Skeletal muscle cell (primary cell): ENCODE measurements at regions not wholly inside any gene's neighbourhood (a gene's known extent, or its start where the extent isn't known, plus 50 kb on each side); places are given as distances from the start of the nearest gene placed in this dataset.

ENCODE experiments used
- DNase-seq: peaks from one replicate; pipeline ENCODE4 v3.0.0-alpha.2; 2010; ENCODE audit warnings: low read depth
- H3K4me3 ChIP-seq: 2 replicates; pipeline ENCODE4 v1.5.1; 2011; ENCODE audit warnings: low read depth, mild to moderate bottlenecking, control low read depth, low read length, moderate library complexity

DNA sequence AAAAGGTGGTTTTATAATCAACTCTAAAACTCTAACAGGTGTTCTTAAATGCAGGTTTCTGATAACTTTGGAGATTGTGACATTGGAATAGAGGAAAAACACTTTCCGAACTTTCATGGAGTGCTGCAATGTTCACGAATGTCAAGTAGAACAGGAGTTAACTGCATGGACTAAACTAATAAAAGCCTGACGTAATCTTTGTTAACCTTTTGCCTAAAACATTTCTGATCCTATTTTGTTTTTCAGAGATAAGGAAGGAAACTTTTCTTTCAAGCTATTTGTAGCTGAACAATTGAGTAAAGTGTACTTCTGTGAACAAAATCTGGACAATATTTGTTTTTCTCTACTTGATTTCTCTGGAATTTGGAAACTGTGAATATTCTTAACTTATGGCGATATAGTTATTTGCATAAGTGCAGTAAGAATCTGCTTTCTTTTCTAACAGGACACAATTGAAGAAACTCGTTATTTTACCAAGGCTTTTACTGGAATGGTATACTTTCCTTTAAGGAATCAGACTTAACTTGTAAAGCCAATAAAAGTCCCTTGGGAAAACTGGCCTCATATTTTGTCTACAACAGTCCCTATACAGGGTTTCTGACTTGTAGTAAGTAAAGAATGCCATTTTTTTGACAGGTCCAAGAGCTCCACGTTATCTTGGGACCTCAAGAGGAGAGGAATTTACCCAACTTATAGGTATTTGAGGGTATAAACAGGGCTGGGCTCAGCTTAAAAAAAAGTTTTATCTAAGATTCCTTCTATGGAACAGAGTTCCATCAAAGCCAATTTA lies 154.7 kb downstream of the NXNL2 start:
- no peak overlapping the region for H3K4me3 ChIP-seq
- DNase-seq, result no peak

DNA sequence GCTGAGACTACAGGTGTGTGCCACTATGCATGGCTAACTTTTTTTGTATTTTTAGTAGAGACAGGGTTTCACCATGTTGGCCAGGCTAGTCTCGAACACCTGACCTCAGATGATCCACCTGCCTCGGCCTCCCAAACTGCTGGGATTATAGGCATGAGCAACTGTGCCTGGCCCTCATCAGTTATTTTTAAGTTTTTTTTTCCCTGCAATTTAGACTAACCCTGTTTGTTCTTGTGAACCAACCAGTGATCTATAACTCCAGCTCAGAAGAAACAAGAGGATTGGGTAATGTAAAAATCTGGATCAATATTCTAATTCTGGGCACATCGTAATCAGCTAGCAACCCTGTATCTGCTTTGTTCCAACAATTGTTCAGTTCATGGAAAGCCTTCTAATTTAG lies 155.7 kb downstream of the NXNL2 start:
- no peak overlapping the region for H3K4me3 ChIP-seq
- DNase-seq, result no peak

DNA sequence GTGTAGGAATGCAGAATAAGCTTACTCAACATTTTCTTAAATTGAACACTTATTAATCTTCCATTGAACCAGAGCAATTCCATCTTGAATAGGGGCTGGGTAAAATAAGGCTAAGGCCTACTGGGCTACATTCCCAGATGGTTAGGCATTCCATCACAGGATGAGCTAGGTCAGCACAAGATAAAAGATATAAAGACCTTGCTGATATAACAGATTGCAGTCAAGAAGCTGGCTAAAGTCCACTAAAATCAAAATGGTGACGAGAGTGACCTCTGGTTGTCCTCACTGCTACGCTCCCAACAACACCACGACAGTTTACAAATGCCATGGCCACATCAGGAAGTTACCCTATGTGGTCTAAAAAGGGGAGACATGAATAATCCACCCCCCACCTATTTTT lies 156.1 kb downstream of the NXNL2 start:
- DNase-seq, result no peak
- no peak overlapping the region for H3K4me3 ChIP-seq

DNA sequence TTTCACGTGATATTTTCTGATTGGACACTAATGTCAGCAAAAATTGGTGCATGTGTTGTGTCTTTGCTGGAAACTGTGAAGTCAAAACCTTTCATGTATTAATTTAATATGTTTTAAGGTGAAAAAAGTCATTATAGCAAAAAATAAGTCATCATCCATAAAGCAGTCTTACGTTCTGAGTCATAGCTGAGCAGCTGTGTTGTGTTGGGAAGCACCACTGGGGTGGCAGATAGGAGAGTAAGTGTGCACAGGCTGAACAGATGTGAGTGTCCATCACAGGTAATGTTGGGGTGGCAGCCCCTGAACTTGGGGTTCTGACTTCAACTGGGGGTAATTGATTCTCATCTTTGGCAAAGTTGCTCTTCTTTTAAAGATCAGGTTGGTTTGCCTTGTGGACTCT lies 156.8 kb downstream of the NXNL2 start:
- no peak overlapping the region for H3K4me3 ChIP-seq
- no peak for DNase-seq

DNA sequence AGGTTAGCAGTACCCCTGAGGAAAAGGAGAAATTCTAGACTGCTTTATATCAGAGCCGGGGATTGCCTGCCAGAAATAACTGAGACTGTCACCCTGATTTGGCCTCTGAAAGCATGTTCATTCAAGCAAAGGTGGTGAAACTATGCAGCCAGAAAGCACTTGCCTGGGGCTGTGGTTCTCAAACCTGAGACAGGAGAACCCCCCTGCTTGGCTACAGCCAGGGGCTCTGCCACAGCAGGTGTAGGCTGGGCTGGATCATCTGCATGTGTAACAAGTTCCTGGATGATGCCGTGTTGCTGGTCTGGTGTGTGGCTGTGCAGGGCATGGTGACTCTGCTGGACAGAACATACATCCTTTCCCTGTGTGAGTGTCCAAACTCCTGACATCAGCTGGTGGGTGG lies 157.8 kb downstream of the NXNL2 start:
- DNase-seq, result no peak
- no peak overlapping the region for H3K4me3 ChIP-seq

DNA sequence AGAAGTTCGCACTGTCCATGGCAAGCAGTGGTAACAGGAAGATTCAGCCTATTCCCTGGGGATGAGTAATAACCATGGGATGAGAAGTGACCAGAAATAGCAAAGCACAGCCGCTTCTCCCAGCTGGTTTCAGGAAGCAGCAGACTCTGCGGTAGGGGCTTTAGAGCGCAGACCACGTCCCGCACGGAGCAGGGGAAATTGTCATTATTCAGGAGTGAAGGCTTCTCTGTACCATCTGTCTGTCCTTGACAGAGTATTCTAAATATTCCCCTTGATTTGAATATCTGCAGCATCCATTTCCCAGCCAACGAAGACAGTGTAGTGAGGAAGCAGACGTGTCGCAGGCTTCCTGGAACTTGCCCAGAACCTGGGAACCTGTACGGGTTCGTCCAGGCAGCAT lies 159.6 kb downstream of the NXNL2 start:
- H3K4me3 ChIP-seq, result no peak overlapping the region
- DNase-seq, result peak; percentile 31

DNA sequence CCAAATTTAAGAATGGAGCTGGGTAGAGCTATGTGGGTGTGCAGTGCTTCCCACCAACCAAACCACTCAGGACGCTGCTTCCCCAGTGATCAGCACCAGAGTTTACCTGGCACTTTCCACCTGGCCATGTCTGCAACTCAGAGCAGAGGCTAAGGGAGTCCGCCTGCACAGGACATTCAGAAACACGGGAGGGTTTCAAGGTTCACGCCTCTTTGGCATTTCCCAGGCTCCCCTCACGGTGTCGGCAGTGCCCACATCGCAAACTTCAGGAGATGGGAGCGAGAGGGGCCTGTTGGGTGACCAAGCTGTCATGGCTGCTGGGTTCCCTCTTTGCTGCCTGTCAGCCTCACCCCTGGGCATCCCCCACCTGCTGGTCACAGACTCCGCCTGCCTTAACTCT lies 161.5 kb downstream of the NXNL2 start:
- H3K4me3 ChIP-seq, result no peak overlapping the region
- DNase-seq, result no peak

DNA sequence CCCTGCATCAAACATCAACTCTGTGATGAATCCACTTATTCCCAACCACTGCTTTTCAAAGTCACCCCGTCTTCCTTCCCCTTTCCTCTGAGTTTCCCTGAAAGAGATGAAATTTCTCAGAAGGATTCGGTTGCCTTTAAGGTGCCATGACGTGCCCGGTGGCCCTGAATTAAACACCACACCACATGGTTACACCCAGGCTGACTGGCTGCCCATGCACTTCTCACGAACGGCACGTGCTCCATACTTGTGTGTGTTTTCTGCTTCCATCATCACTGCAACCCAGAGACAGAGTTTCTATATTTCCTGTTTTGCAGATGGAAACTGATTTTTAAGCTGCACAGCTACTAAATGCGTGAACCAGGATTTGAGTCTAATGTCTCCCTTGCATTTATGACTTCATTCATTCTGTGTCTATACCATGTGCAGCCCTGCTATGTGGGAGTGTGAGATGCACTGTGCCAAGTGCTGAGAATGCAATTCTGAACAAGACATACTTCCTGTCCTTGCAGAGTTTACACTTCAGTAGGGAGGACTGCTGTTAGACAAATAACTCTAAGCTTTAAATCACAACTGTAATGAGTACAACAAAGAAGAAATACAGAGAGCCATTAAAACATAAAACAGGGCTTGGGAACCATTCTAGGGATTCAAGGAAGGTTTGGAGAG lies 162.9 kb downstream of the NXNL2 start:
- H3K4me3 ChIP-seq, result no peak overlapping the region
- DNase-seq, result no peak

DNA sequence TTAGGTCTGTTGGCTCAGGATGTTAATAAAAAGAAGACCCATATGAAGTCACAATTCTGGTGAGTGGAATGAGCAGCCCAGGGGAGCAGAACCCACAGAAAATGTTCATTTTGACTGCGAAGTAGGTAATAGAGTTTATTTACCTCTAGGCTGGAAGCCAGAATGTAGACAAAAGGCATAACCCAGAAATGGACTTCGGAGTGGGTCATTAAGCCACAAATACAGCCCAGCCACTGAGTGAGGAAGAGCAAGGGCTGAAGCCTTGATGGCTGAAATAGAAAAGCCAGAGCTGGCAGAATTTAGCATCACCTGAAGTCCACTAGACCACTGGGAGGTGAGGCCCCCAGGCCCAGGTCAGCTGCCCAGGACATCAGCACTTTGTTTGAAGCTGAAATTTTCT lies 168.0 kb downstream of the NXNL2 start:
- no peak for DNase-seq
- H3K4me3 ChIP-seq, result no peak overlapping the region

DNA sequence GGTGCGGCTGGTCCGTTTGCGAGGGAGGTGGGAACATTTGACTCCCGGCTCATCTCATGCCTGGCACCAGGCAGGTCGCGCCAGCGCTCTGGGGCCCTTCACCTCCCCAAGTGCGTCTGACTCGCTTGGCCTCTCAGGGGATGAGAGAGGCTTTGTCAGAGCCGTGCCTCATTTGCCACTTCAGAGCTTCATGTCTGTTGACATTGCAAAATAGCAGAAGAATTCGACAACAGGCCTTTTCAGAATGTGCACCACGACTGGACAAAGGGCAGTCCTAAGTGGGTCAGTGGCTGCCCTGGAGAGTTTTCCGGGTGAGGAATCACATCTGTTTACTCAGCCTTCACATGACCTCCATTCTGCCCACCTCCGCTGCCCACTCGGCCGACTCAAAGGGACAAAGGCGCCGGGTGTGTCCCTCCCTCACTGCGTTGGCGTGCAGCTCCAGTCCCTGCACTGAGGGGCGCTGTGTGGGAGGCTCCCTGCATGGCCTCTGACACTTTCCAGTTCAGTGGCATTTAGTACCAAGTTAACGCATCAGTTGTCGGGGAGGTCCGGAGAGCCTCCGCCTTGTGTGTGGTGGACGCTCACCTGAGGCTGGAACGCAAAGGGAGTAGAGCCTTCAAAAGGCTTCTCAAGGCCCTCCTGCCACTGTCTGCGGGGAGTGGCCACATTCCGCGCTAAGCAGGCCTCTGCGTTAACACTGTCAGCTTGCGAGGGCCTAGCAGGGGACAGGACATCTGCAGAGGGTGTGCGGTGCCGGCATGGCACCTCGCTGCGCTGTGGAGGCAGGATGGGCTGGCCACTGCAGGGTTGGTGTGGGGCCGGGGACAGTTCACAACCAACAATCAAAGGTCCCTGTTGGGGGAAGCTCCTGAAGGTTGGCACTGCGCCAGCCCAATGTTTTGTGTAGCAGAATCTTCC lies 171.5 kb downstream of the NXNL2 start:
- no peak for DNase-seq
- H3K4me3 ChIP-seq, result no peak overlapping the region

DNA sequence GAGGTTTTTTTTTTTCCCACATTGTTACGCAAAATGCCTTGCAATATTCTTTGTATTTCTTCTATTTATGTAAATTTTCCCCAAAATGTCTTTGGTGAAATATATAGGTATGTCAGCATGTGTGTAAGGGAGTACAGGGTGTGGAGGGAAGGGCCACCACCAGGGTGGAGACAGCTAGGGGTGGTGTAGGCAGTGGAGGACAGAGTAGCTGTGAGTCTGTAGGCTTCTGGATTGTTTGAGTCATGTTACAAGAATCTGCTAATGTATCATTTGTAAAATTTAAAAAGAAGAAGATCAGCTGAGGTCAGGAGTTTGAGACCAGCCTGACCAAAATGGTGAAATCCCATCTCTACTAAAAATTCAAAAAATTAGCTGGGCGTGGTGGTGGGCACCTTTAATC lies 175.5 kb downstream of the NXNL2 start:
- DNase-seq, result no peak
- H3K4me3 ChIP-seq, result no peak overlapping the region

DNA sequence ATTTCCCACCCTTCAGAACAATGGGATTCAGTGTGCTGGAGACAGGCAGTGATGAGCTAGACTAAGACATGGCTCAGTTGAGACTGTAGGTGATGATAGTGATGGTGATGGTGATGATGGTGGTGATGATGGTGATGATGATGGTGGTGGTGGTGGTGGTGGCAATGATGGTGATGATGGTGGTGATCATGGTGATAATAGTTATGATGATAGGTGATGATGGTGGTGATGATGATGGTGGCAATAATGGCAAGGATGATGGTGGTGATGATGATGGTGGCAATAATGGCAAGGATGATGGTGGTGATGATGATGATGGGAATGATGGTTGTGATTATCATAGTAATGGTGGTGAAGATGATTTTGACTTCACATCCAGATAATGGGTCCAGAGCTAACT lies 176.7 kb downstream of the NXNL2 start:
- DNase-seq, result no peak
- no peak overlapping the region for H3K4me3 ChIP-seq

DNA sequence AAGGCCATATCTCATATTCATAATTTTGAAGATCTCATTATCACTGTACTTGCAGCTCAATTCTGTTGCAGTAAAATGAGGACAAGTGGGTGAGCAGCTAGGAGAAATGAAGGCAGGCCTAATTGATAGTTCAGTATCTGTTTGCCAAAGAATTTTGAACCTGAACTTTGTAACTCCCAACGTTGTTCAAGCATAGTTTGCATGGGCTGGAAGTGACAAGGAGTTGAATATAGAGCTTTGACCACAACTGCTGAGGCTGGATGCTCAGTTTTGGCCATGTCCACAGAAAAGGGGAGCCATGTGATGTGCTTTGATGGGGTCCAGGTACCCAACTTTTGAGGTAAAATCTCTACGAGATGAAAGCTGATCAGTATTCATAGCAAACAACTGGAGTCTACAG lies 177.5 kb downstream of the NXNL2 start:
- H3K4me3 ChIP-seq, result no peak overlapping the region
- DNase-seq, result no peak

DNA sequence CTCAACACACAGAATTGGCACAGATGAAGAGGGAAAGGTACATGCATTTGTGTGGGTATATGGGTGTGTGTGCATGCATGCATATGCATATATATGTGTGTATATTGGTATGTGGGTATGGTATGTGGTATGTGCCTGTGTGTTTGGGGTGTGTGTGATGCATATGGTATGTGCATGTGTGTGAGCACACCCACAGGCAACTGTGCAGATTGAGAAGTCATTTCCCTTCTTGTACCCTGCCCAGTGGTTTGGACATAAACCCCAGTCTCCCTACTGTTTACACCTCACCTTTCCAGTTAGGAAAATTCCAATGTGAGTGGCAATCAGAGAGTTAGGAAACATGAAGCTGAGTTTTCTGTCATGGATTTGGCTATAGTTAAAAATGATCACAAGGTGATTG lies 178.0 kb downstream of the NXNL2 start:
- H3K4me3 ChIP-seq, result no peak overlapping the region
- DNase-seq, result no peak

DNA sequence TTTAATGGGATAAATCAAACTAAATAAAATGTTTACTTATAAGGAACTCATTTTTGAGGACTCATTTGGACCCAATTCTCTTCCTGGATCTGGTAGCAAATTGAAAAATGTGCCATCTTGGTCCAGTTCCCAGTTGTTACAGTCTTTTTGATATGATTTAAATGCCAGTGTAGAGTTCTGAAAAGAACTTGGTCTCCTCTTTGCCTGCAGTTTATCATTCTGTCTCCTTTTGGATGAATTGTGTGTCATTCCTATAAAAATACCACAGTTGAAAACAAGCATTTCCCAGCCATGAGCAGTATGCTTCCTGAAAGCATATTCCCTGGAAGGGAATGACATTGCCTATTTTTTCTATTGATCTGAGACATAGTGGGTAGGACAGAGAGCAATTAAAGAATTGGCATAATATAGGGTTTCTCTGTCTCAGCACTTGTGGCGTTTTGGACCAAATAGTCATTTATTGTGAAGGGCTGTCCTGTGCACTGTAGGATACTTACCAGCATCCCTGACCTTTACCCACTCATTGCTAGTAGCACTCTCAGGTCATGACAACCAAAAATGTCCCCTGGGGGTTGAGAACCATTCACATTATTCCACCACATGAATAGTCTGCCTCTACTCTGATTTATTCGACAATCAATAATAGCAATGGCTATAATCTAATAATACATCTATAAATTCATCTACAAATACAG lies 181.8 kb downstream of the NXNL2 start:
- no peak overlapping the region for H3K4me3 ChIP-seq
- no peak for DNase-seq

DNA sequence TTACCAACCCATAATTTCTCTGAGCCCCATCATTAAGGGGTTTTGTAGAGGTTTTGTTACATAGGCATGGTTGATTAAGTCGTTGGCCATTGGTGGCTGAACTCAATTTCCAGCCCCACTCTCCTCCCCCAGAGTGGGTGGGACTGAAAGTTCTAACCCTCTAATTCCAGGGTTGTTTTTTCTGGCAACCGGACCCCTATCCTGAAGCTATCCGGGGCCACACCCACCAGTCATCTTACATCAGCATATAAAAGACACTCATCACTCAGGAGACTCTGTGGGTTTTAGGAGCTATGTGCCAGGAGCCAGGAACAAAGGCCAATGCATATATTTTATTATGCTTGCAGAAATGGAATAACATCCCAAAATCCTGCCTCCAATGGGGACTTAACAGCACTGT lies 186.0 kb downstream of the NXNL2 start:
- H3K4me3 ChIP-seq, result no peak overlapping the region
- DNase-seq, result peak; percentile 85

DNA sequence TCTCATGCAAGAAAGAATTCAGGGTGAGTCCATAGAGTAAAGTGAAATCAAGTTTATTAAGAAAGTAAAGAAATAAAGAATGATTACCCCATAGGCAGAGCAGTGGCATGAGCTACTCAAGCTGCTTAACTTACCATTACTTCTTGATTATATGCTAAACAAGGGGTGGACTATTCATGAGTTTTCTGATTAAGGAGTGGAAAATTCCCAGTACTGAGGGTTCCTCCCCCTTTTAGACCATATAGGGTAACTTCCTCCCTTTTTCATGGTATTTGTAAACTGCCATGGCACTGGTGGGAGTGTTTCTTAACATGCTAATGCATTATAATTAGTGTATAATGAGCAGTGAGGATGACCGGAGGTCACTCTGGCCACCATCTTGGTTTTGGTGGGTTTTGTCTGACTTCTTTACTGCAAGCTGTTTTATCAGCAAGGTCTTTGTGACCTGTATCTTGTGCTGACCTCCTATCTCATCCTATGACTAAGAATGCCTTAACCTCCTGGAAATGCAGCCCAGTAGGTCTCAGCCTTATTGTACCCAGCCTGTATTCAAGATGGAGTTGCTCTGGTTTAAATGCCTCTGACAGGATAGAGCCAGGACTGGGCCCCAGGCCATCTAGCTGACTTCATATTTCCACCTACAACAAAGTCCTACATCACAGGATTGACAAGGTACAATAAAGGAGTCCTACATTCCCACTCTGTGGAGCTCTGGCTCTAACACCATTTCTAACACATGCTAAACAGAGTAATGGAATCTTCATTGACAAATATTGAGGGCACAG lies 186.7 kb downstream of the NXNL2 start:
- no peak for DNase-seq
- H3K4me3 ChIP-seq, result no peak overlapping the region

DNA sequence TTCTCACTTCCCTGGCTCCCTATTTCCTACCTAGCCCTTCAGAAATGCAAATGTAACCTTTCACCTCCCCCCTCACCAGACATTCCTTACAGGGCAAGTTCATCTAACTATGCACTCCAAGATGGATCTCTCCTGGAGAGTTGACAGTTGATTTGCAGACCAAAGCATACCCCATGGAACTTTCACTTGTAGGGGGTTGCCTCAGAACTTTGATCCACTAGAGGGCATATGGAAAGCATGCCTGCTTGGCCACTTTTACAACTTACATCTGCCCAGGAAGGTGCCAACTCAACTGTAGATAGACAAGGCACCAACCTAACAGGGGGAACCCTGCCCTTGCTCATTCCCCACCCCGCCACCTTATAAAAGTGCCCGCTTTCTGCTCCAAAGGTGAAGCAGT lies 187.8 kb downstream of the NXNL2 start:
- no peak for DNase-seq
- no peak overlapping the region for H3K4me3 ChIP-seq

DNA sequence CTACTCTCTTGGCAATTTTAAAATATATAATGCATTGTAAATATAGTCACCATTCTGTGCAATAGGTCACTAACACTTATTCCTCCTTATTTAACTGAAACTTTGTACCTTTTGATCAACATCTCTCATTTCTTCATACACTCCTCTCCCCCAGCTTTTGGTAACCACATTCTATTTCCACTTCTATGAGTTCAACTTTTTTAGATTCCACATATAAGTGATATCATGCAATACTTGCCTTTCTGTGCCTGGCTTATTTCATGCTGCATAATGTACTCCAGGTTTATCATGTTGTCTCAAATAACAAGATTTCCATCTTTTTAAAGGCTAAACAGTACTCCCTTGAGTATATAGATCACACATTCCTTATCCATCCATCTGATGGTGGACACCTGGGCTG lies 188.8 kb downstream of the NXNL2 start:
- no peak for DNase-seq
- H3K4me3 ChIP-seq, result no peak overlapping the region
